HG03378 (cell line): ENCODE measurements at regions not wholly inside any gene's neighbourhood (a gene's known extent, or its start where the extent isn't known, plus 50 kb on each side); places are given as distances from the start of the nearest gene placed in this dataset.
A peak's percentile ranks its signal among the peaks of the same experiment; 100 is the strongest.

Source experiments
- ATAC-seq: cut with Tn5 transposase; IDR thresholded peaks from one replicate; pipeline ENCODE4 v1.9.1; 2021; ENCODE audit warnings: mild to moderate bottlenecking, moderate library complexity; ENCODE audit not compliant: unreplicated experiment

DNA sequence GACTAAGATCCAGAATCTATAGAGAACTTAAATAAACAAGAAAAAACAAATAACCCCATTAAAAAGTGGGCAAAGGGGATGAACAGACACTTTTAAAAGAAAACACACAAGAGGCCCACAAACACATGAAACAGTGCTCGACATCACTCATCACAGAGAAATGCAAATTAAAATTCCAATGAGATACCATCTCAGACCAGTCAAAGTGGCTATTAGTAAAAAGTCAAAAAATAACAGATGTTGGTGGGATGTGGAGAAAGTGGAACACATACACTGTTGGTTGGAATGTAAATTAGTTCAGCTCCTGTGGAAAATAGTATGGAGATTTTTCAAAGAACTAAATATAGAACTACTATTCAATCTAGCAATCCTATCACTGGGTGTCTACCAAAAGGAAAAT lies 143.1 kb downstream of the IFI44 start:
- ATAC-seq, result no peak

DNA sequence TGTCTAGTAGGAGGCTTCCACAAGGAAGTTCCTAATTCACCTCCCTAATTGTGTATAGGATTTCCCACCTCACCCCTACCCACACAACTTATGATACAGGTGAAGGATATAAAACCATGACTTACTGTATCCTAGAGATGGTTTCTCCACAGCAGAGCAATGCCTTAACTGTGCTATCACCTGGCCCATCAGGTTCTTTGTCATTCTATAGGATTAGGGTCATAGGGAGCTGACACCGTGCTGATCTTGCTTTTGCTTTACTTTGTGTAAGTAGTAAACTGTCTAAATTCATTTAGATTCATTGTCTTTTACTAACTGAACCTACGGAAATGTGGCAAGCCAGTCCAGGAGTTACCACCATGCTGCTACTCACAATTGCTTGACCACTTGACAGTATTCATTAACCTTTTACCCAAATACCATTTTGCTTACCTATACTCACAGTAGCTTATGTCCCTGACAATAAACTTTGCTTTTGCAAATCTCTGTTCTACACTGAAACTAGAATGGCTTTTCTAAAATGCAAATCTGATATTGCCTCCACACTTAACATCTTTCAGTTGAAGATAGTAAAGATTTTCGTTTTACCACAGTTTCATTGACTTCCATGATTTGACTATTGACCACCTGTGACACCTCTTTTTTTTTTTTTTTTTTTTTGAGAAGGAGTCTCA lies 147.6 kb downstream of the IFI44 start:
- no peak for ATAC-seq

DNA sequence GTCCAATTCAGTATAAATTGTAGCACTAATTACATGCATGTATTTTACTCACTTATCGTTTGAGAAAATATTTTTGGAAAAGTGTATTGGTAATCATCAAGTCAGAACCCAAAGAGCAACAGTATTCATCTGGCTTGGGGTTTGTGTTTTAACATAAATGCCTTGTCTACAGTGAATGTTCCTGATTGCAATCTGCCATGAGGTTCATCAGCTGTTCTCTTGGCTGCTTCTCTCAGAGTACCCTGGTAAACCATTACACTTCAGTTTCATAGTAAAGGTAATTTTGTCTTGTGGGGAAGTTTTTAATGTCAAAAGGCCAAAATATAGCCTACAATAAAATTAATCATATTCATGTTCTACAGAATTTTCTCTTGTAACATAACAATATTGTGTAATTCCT lies 150.3 kb downstream of the IFI44 start:
- no peak for ATAC-seq

DNA sequence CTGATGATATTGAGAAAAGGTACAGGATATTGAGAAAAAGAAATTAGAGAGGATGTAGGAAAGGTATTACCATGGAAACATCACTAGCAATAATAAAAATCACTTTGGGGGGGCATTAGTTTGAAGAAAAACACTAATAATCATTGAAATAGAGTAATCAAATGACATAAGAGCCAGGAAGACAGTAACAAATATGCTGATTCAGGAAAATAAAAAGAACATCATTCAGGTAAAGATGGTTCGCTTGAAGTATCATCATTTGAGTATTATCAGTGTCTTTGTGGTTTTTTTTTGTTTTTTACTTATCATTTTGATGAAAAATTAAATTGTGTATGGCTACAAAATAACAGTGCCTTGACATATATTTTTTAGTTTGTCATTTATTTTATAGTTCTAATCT lies 164.5 kb downstream of the IFI44 start:
- no peak for ATAC-seq

DNA sequence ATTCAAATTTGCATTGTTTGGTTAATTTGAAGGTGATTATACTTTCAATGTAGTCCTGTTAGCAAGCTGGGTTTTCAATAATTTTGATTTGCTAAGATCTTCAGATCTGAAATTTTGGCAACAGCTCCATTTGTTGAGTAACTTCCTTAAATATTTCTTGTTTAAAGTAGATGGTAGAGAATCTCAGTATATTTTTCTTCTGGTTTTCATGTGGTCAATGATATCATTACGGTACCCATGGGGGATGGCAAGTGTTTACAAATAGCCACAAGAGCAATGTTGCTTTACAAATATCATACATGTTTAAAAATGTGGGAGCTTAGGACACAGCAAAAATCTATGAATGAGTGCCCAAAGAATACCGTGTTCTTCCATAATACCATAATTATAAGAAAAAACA lies 175.9 kb downstream of the IFI44 start:
- no peak for ATAC-seq

DNA sequence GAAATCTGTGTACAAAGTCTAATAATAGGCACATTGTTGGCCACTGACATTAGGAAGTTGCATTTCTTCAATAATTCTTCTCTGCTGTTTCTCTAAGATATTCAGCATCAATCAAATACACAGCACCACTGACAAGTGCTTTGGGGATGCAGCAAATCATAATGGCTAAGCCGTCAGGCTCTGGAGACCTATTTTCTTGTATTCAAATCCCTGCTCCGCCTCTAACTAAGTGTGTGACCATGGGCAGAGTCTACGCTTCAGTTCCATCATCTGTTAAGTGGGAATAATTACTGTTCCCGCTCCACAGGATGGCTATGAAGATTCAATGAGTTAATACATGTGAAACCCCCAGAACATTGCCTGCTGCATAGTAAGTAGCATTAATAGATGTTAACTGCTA lies 176.9 kb downstream of the ADGRL4 start:
- no peak for ATAC-seq

DNA sequence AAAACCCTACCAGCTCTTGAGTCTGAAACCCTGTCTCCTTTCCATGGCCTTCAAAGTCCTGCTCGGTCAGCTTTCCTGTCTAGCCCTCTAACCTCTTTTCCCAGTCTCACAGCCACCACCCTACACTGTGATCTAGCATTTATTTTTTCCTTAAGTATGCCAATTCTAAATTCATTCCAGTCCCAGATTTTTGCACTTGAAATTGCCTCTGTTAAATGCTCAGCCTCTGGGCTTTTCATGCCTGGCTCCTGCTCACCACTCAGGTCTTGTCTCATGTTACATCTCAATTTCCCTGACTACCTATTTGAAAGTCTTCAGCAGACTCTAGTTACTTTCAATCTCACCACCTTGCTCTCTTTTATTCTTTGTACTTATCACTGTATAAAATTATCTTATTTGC lies 176.2 kb downstream of the ADGRL4 start:
- ATAC-seq, result no peak

DNA sequence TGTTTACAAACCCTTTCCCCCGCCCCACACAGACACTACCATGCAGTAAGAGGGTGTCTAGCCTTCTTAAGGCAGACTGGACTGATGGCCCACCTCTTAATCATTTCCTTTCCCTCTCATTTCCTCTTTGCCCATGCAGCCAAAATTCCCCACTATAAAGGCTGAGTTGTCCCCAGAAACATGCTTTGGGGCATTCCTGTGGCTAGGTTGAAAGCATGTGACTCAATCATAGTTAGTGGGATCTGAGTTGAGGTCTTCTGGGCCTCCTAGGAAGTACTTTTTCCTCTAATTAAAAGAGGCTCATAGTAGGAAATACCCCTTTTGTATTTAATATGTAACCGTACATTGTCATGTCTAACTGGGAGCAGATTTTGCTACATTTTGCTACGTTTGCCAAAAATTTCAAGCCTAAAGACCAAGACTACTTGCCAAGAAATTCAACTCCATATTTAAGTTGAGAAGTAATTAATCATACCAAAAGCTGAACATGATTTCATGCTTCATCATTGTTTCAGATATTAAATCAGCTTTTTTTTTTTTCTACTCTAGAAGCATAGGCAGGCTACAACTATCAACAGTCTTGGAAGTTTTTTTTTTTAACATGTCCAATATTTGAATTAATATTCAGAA lies 174.7 kb downstream of the ADGRL4 start:
- ATAC-seq, result peak; percentile 48

DNA sequence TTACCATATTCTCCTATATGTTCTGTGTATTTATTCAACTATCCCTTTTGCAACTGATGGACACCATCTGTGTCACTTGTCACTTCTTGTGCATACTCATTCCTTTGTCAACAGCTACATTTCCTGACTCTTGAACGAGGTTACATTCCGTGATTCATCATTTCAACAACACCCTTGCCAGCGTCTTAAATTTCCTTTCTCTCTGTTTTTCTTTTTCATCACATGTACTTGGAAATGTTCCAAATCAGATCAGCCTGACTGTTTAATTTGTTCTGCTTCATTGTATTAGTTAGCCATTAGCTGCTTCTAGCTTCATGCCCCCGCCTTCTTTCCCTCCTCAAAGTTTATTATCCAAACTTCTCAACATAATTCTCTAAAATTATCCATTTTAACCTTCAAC lies 173.0 kb downstream of the ADGRL4 start:
- ATAC-seq, result no peak

DNA sequence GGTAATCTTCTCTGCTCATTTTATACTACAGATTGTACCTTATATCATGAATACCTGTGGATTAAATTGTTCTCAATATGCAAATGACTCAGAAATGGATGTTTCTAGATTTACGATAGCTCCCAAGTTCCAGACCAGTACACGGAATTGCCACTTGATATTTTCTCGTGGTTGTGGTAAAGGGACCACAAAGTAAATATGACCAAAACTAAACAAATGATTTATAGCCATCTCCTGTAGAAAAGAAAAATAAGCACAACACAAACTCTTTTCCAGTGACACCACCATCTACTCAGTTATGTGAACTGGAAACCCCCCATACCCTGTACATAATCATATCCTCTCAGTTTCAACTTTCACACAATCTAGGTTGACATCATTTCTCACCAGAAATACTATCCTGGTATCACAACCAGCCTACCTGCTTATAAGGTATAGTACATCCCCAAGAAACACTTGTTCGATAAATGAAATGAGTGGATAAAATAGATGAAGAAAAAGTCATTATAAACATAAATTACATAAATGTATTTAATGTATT lies 172.3 kb downstream of the ADGRL4 start:
- ATAC-seq, result peak; percentile 61

DNA sequence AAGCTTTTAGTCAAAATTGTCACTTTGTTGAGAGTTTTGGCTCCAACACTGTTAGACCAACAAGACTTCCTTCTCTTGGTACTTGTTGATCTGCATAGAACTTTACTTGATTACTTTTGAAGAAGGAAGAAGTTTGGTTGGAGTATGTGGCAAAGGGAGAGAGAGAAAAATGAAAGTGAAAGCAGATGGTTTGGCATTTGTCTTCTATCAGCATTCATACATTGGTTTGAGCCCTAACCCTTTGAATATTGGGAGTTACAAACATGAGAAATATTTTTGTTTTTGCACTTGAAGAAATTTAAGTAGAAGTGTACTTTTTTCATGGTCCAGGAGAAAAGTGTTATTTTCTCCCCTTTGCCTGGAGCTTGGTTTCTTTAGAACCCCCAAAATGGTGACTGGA lies 169.8 kb downstream of the ADGRL4 start:
- no peak for ATAC-seq

DNA sequence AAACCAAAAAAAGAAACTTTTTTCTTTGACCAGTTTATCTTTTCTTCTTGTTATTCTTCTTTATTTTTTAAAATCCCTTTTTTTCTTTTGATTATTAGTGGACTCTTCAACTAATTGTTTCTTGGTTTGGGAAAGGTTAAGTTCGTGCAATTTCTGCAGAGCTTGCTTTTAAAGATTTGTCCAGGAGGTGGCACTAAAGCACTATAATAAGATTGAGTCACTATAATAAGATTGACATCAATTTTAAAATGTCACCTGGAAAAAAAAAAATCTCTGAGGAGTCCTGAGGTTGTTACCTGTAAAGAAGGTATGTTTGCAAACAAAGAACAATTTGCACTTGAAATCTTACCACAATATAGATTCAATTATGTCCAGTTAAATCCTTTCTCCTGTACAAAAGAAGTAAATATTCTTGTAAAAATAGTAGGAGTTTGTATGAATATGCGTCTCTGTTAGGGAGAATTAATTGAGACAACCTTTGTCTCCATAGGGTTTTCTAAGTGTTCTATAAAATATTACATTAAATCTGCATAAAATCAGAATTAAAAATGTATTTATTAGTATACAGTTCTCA lies 166.7 kb downstream of the ADGRL4 start:
- ATAC-seq, result peak; percentile 57
